Neuronal stem cell (in vitro differentiated cells): ENCODE measurements at regions not wholly inside any gene's neighbourhood (a gene's known extent, or its start where the extent isn't known, plus 50 kb on each side); places are given as distances from the start of the nearest gene placed in this dataset.

Experiments used
- DNase-seq: peaks from one replicate; pipeline ENCODE4 v3.0.0-alpha.2; 2013; ENCODE audit warnings: low spot score
- H2AFZ ChIP-seq: one replicate; pipeline ENCODE4 v1.6.1; 2013; ENCODE audit warnings: mild to moderate bottlenecking, low read length, inconsistent platforms
- H2AK5ac ChIP-seq: 2 replicates; pipeline ENCODE4 v1.6.1; 2013; ENCODE audit warnings: low read depth, mild to moderate bottlenecking, inconsistent platforms, low read length, moderate library complexity, mixed read lengths
- H2BK120ac ChIP-seq: 2 replicates; pipeline ENCODE4 v1.6.1; 2013; ENCODE audit warnings: low read depth, mild to moderate bottlenecking, inconsistent platforms, low read length, moderate library complexity, mixed read lengths
- H2BK12ac ChIP-seq: one replicate; pipeline ENCODE4 v1.6.1; 2013; ENCODE audit warnings: low read length, inconsistent platforms
- H2BK15ac ChIP-seq: 2 replicates; pipeline ENCODE4 v1.6.1; 2013; ENCODE audit warnings: mild to moderate bottlenecking, low read length, inconsistent platforms, mixed read lengths
- H2BK5ac ChIP-seq: one replicate; pipeline ENCODE4 v1.6.1; 2013; ENCODE audit warnings: inconsistent platforms, mild to moderate bottlenecking, low read length, moderate library complexity
- H3K14ac ChIP-seq: one replicate; pipeline ENCODE4 v1.6.1; 2013; ENCODE audit warnings: low read length, inconsistent platforms
- H3K18ac ChIP-seq: 2 replicates; pipeline ENCODE4 v1.6.1; 2013; ENCODE audit warnings: low read length, inconsistent platforms
- H3K23ac ChIP-seq: 2 replicates; pipeline ENCODE4 v1.6.1; 2013; ENCODE audit warnings: low read depth, mild to moderate bottlenecking, mixed read lengths, low read length, inconsistent platforms; ENCODE audit not compliant: poor library complexity
- H3K27ac ChIP-seq: replicated peaks from 3 replicates; pipeline ENCODE4 v1.5.1; 2013; ENCODE audit warnings: low read length, inconsistent platforms
- H3K27me3 ChIP-seq, 3 experiments: 2 replicates each; pipeline ENCODE4 v1.6.1; 2013; ENCODE audit warnings: low read length in 3 of 3, mild to moderate bottlenecking in 2 of 3, inconsistent platforms in 1 of 3, low read depth in 1 of 3, mixed read lengths in 1 of 3, moderate library complexity in 1 of 3; ENCODE audit not compliant: control insufficient read depth in 3 of 3, insufficient read depth in 3 of 3
- H3K36me3 ChIP-seq, 2 donors: replicated peaks in 1 of 2; 2 replicates each; pipeline ENCODE4 v1.6.1; 2013; ENCODE audit warnings: low read length in 2 of 2; ENCODE audit not compliant: control insufficient read depth in 2 of 2, insufficient read depth in 2 of 2
- H3K4ac ChIP-seq: 2 replicates; pipeline ENCODE4 v1.6.1; 2013; ENCODE audit warnings: inconsistent platforms, mild to moderate bottlenecking, low read length, moderate library complexity
- H3K4me1 ChIP-seq, 2 donors: 1 replicate in 1 of 2; 2 replicates in 1 of 2; pipeline ENCODE4 v1.6.1; 2013; ENCODE audit warnings: low read length in 2 of 2, low read depth in 1 of 2; ENCODE audit not compliant: control insufficient read depth in 2 of 2, insufficient read depth in 1 of 2
- H3K4me2 ChIP-seq: one replicate; pipeline ENCODE4 v1.6.1; 2013; ENCODE audit warnings: mild to moderate bottlenecking, low read length, inconsistent platforms; ENCODE audit not compliant: insufficient read depth, poor library complexity, severe bottlenecking
- H3K4me3 ChIP-seq, 2 donors: 2 replicates each; pipeline ENCODE4 v1.5.1; 2013; ENCODE audit warnings: low read length in 2 of 2, mild to moderate bottlenecking in 2 of 2, inconsistent platforms in 1 of 2, moderate library complexity in 1 of 2
- H3K79me1 ChIP-seq: one replicate; pipeline ENCODE4 v1.6.1; 2013; ENCODE audit warnings: low read depth, mild to moderate bottlenecking, inconsistent platforms, low read length, moderate library complexity
- H3K9ac ChIP-seq: one replicate; pipeline ENCODE4 v1.6.1; 2013; ENCODE audit warnings: mild to moderate bottlenecking, low read depth, low read length, inconsistent platforms; ENCODE audit not compliant: poor library complexity
- H3K9me3 ChIP-seq, 2 donors: replicated peaks in 1 of 2; 2 replicates each; pipeline versions ENCODE3 to v1.6.1; 2013; ENCODE audit warnings: low read length in 2 of 2, mild to moderate bottlenecking in 2 of 2, inconsistent platforms in 1 of 2, low read depth in 1 of 2, mixed read lengths in 1 of 2, moderate library complexity in 1 of 2; ENCODE audit not compliant: control insufficient read depth in 2 of 2, insufficient read depth in 1 of 2
- H4K8ac ChIP-seq: one replicate; pipeline ENCODE4 v1.6.1; 2013; ENCODE audit warnings: low read depth, mild to moderate bottlenecking, inconsistent platforms, low read length, moderate library complexity
- H4K91ac ChIP-seq: one replicate; pipeline ENCODE4 v1.6.1; 2013; ENCODE audit warnings: low read length, low read depth, mild to moderate bottlenecking, inconsistent platforms; ENCODE audit not compliant: poor library complexity
- WGBS, 2 donors: extraction: QIAGEN DNeasy Blood & Tissue Kit; methylation state at CpG; one replicate each; pipeline ENCODE4 v1.1.7; 2013; ENCODE audit warnings: missing lambda C conversion rate in 2 of 2, mixed read lengths in 1 of 2; ENCODE audit not compliant: insufficient read length in 2 of 2, insufficient replicate concordance in 1 of 2; ENCODE audit errors: extremely low coverage in 2 of 2; 5-methylcytosine and 5-hydroxymethylcytosine counted together

GRCh38 chr7:46739518-46740234 lies 818.6 kb upstream of the IGFBP3 start:
- H2BK120ac ChIP-seq = no peak overlapping the region
- H2BK5ac ChIP-seq = no peak overlapping the region
- H3K18ac ChIP-seq = no peak overlapping the region
- WGBS, 2 donors = no CpG with 5 or more reads among the region's 5 CpGs
- H4K91ac ChIP-seq = no peak overlapping the region
- H3K36me3 ChIP-seq = no peaks in the 10 kb centered on the region
- no peaks in the 10 kb centered on the region for H3K4me1 ChIP-seq
- H2AK5ac ChIP-seq = no peak overlapping the region
- no peak overlapping the region for H3K4me3 ChIP-seq
- no peak overlapping the region for H3K27ac ChIP-seq
- no peak for DNase-seq
- H3K27me3 ChIP-seq = no peaks in the 10 kb centered on the region
- H3K4ac ChIP-seq = no peak overlapping the region
- H3K14ac ChIP-seq = no peak overlapping the region
- H2BK15ac ChIP-seq = no peak overlapping the region
- H2AFZ ChIP-seq = no peak overlapping the region
- no peak overlapping the region for H3K4me2 ChIP-seq
- no peaks in the 10 kb centered on the region for H3K9me3 ChIP-seq
- no peaks in the 10 kb centered on the region for H3K79me1 ChIP-seq
- no peak overlapping the region for H3K9ac ChIP-seq
- no peak overlapping the region for H3K23ac ChIP-seq
- no peak overlapping the region for H2BK12ac ChIP-seq
- no peak overlapping the region for H4K8ac ChIP-seq

GRCh38 chr7:46738796-46739195 lies 817.7 kb upstream of the IGFBP3 start:
- Histone ChIP-seq H2BK15ac (no peak overlapping the region), H2BK120ac (no peak overlapping the region), H3K27me3 (no peaks in the 10 kb centered on the region), H3K23ac (no peak overlapping the region), H3K4me2 (no peak overlapping the region), H3K27ac (no peak overlapping the region), H3K4ac (no peak overlapping the region), H3K4me1 (no peaks in the 10 kb centered on the region), H2AFZ (no peak overlapping the region), H3K36me3 (no peaks in the 10 kb centered on the region), H4K91ac (no peak overlapping the region), H3K9ac (no peak overlapping the region), H3K9me3 (no peaks in the 10 kb centered on the region), H3K14ac (no peak overlapping the region), H2BK12ac (no peak overlapping the region), H4K8ac (no peak overlapping the region), H3K4me3 (no peak overlapping the region), H3K18ac (no peak overlapping the region), H2BK5ac (no peak overlapping the region), H2AK5ac (no peak overlapping the region), H3K79me1 (no peaks in the 10 kb centered on the region)
- no CpG with 5 or more reads among the region's 5 CpGs for WGBS, 2 donors
- DNase-seq = no peak

DNA sequence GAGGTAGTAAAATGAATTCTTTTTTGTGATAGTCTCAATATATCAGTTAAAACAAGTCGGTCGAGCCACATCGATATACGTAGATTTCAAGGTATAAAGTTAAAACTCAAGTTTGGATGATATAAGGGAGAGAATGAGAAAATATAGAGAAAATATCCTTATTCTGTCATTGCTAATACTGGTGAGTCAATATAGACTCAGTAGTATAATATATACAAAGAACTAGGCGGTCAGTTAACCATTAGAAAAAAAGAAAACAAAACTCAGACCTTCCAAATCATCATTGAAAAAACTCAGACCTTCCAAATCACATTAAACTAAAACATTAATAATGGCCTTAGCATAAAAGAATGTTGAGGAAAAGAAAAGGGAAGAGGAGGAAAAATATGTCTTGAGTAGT lies 817.1 kb upstream of the IGFBP3 start:
- Histone ChIP-seq H2BK12ac (no peak overlapping the region), H3K4ac (no peak overlapping the region), H2AK5ac (no peak overlapping the region), H3K36me3 (no peaks in the 10 kb centered on the region), H2AFZ (no peak overlapping the region), H4K91ac (no peak overlapping the region), H3K9me3 (no peaks in the 10 kb centered on the region), H3K4me1 (no peaks in the 10 kb centered on the region), H2BK5ac (no peak overlapping the region), H3K4me3 (no peak overlapping the region), H3K14ac (no peak overlapping the region), H3K9ac (no peak overlapping the region), H2BK15ac (no peak overlapping the region), H3K4me2 (no peak overlapping the region), H3K18ac (no peak overlapping the region), H3K27me3 (no peaks in the 10 kb centered on the region), H4K8ac (no peak overlapping the region), H3K79me1 (no peaks in the 10 kb centered on the region), H3K27ac (no peak overlapping the region), H3K23ac (no peak overlapping the region), H2BK120ac (no peak overlapping the region)
- no peak for DNase-seq
- WGBS, 2 donors = no CpG with 5 or more reads among the region's 5 CpGs

GRCh38 chr7:46725838-46726237 lies 804.8 kb upstream of the IGFBP3 start:
- H3K18ac ChIP-seq = no peak overlapping the region
- H4K8ac ChIP-seq = no peak overlapping the region
- no peak overlapping the region for H3K9ac ChIP-seq
- H2BK5ac ChIP-seq = no peak overlapping the region
- no peaks in the 10 kb centered on the region for H3K4me1 ChIP-seq
- no peak overlapping the region for H3K23ac ChIP-seq
- no peak overlapping the region for H3K4me2 ChIP-seq
- no peaks in the 10 kb centered on the region for H3K36me3 ChIP-seq
- no peaks in the 10 kb centered on the region for H3K79me1 ChIP-seq
- no peaks in the 10 kb centered on the region for H3K27me3 ChIP-seq
- H3K14ac ChIP-seq = no peak overlapping the region
- H4K91ac ChIP-seq = no peak overlapping the region
- no peak overlapping the region for H2BK12ac ChIP-seq
- no peak overlapping the region for H2BK120ac ChIP-seq
- peaks cover 0 to 3% of the 10 kb centered on the region in 2 donors for H3K9me3 ChIP-seq
- no peak overlapping the region for H2AFZ ChIP-seq
- H3K4me3 ChIP-seq = no peak overlapping the region
- H3K27ac ChIP-seq = no peak overlapping the region
- no peak for DNase-seq
- H2BK15ac ChIP-seq = no peak overlapping the region
- H3K4ac ChIP-seq = no peak overlapping the region
- no peak overlapping the region for H2AK5ac ChIP-seq
